ENCODE measurements at regions not wholly inside any gene's neighbourhood (a gene's known extent, or its start where the extent isn't known, plus 50 kb on each side); places are given as distances from the start of the nearest gene placed in this dataset.

- H3K27ac Mint-ChIP-seq (ENCODE audit: unreplicated experiment), result no peak overlapping the region
- no peak overlapping the region for H3K4me3 Mint-ChIP-seq (ENCODE audit: unreplicated experiment)
- no peak for DNase-seq (ENCODE audit: low spot score)
- no peaks in the 10 kb centered on the region for H3K27me3 Mint-ChIP-seq (ENCODE audit: unreplicated experiment)
- no peaks in the 10 kb centered on the region for H3K36me3 Mint-ChIP-seq (ENCODE audit: low read depth, unreplicated experiment)
- H3K4me1 Mint-ChIP-seq (ENCODE audit: unreplicated experiment), result no peaks in the 10 kb centered on the region
- no peak for TF ChIP-seq CTCF (IDR thresholded peaks at IDR 0.05; ENCODE audit: unreplicated experiment)
- H3K9me3 Mint-ChIP-seq (ENCODE audit: unreplicated experiment), result no peaks in the 10 kb centered on the region
These were observed 137.8 kb upstream of the CPEB2 start for GRCh38 chr4:14864365-14865030.

- Mint-ChIP-seq H3K27me3 (ENCODE audit: unreplicated experiment) (no peaks in the 10 kb centered on the region), H3K4me1 (ENCODE audit: unreplicated experiment) (no peaks in the 10 kb centered on the region), H3K9me3 (ENCODE audit: unreplicated experiment) (no peaks in the 10 kb centered on the region), H3K4me3 (ENCODE audit: unreplicated experiment) (no peak overlapping the region), H3K36me3 (ENCODE audit: low read depth, unreplicated experiment) (no peaks in the 10 kb centered on the region), H3K27ac (ENCODE audit: unreplicated experiment) (no peak overlapping the region)
- no peak for DNase-seq (ENCODE audit: low spot score)
- no peak for TF ChIP-seq CTCF (IDR thresholded peaks at IDR 0.05; ENCODE audit: unreplicated experiment)
These were observed 137.3 kb upstream of the CPEB2 start for GRCh38 chr4:14865031-14865366.

GRCh38 chr4:14865804-14866203 is 136.5 kb upstream of the CPEB2 start:
- no peak for TF ChIP-seq CTCF (IDR thresholded peaks at IDR 0.05; ENCODE audit: unreplicated experiment)
- no peaks in the 10 kb centered on the region for H3K27me3 Mint-ChIP-seq (ENCODE audit: unreplicated experiment)
- H3K27ac Mint-ChIP-seq (ENCODE audit: unreplicated experiment), result no peak overlapping the region
- no peaks in the 10 kb centered on the region for H3K4me1 Mint-ChIP-seq (ENCODE audit: unreplicated experiment)
- H3K36me3 Mint-ChIP-seq (ENCODE audit: low read depth, unreplicated experiment), result no peaks in the 10 kb centered on the region
- no peak overlapping the region for H3K4me3 Mint-ChIP-seq (ENCODE audit: unreplicated experiment)
- DNase-seq (ENCODE audit: low spot score), result no peak
- H3K9me3 Mint-ChIP-seq (ENCODE audit: unreplicated experiment), result no peaks in the 10 kb centered on the region

- no peaks in the 10 kb centered on the region for H3K36me3 Mint-ChIP-seq (ENCODE audit: low read depth, unreplicated experiment)
- no peaks in the 10 kb centered on the region for H3K4me1 Mint-ChIP-seq (ENCODE audit: unreplicated experiment)
- no peak overlapping the region for H3K27ac Mint-ChIP-seq (ENCODE audit: unreplicated experiment)
- no peak for TF ChIP-seq CTCF (IDR thresholded peaks at IDR 0.05; ENCODE audit: unreplicated experiment)
- H3K4me3 Mint-ChIP-seq (ENCODE audit: unreplicated experiment), result no peak overlapping the region
- no peak for DNase-seq (ENCODE audit: low spot score)
- peaks cover 3% of the 10 kb centered on the region for H3K27me3 Mint-ChIP-seq (ENCODE audit: unreplicated experiment)
- no peaks in the 10 kb centered on the region for H3K9me3 Mint-ChIP-seq (ENCODE audit: unreplicated experiment)
These were observed 134.4 kb upstream of the CPEB2 start for GRCh38 chr4:14867847-14868246.

- DNase-seq (ENCODE audit: low spot score), result no peak
- Mint-ChIP-seq H3K27me3 (ENCODE audit: unreplicated experiment) (peaks cover 3% of the 10 kb centered on the region), H3K4me3 (ENCODE audit: unreplicated experiment) (no peak overlapping the region), H3K9me3 (ENCODE audit: unreplicated experiment) (no peaks in the 10 kb centered on the region), H3K4me1 (ENCODE audit: unreplicated experiment) (no peaks in the 10 kb centered on the region), H3K36me3 (ENCODE audit: low read depth, unreplicated experiment) (no peaks in the 10 kb centered on the region), H3K27ac (ENCODE audit: unreplicated experiment) (no peak overlapping the region)
- TF ChIP-seq CTCF (IDR thresholded peaks at IDR 0.05; ENCODE audit: unreplicated experiment), result no peak
These were observed 133.6 kb upstream of the CPEB2 start for GRCh38 chr4:14868426-14869395.
